Stimulated activated CD8-positive, alpha-beta memory T cell treated with anti-CD3 and anti-CD28 coated beads, Interleukin-12 subunit alpha, Interleukin-12 subunit beta, amount 100 ng/mL, for 4 hours (primary cell): ENCODE measurements at regions not wholly inside any gene's neighbourhood (a gene's known extent, or its start where the extent isn't known, plus 50 kb on each side); places are given as distances from the start of the nearest gene placed in this dataset.
"Not testable (repeated sequence)": the region's sequence is repeated elsewhere in the genome, so short reads cannot be mapped to it uniquely, and the experiment has no call there.

Experiments
- DNase-seq: peaks from one replicate; pipeline ENCODE4 v3.0.0-alpha.2; 2020; ENCODE audit warnings: low read depth

DNA sequence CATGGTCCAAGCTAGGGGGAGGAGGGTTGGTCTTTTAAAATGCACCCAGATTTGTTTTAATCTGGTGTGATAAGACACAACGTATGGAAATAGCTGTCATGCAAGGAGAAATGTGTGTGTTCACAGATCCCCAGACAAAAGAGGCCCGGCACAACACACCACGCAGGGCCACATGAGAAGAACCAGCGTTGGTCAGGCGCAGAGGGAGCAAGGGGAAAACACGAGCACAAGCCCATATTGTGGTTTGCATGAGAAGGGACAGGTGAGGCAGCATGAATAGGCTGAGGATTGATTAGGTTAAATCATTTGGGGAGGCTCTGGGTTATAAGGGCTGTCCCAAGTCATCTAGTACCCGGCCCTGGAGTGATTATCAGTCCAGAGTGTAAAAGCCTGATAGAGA, 272.5 kb upstream of the NCKAP5 start:
- DNase-seq, result no peak

DNA sequence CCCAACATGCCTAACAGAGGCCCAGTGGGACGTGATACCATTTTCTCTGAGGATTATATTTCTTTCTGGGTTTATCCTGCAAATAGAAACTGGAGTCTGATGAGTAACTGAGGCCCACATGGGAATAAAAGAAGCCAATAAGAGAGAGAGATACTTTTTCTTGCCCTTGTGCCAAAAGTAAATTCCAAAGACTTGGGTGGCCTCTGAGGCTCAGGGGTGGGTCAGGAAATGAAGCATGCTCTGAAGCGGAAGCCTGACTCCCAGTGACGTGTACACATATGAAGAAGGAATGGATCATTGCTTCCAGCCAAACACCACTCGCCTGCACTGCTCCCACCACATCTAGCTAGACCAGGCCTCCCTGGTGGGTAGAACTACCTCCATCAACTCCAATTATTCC, 273.6 kb upstream of the NCKAP5 start:
- DNase-seq, result no peak

DNA sequence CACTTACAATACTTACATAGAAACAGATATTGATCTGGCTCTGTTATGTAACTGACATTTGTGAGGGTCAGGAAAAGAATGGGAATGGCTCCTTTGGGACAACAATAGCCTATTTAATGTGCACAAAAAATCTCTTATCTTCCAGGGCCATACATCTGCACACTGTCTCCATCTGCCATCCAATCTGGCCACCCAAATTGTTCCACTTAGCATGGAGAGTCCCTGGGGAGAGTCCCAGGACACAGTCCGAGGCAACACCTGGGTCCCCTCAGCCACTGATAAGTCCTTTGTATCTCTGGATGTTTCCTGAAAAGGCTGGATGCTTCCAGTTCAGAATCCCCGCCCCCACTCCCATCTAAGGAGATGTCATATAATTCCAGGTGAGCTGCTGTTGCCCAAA, 274.2 kb upstream of the NCKAP5 start:
- no peak for DNase-seq

DNA sequence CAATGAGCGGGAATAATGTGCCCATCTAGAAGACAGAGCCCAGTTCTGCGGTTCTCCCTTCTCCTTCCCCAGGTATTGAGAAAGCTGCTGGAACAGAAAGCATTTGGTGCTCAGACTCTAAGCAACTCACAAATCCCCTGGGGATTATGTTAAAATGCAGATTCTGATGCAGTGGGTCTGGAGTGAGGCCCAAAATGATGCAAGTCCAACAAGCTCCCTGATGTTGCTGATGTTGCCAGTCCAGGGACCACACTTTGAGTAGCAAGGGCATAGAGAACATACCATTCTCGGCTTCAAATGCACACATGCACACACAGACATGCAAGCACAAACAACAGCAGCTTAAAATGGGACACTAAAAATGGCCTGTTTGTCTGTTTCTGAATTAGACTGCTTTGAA, 274.8 kb upstream of the NCKAP5 start:
- DNase-seq, result no peak

DNA sequence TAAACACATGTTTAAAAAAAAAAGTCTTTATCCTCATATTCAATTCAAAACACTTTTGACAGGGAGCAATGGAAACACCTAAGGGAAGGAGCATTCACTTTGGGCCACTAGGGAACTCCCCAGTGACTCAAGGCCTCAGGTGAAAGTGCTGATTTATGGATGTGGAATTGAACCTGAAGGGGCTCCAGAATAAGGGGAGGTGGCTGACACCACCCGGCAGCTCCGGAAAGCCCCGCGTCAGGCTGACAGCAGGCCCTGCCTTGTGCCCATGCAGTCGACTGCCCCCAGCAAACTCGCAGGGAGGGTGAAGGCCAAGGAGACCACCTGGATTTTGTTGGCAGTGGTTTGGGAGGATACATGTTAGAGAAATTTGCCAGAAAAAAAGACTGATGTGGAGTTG, 275.3 kb upstream of the NCKAP5 start:
- DNase-seq, result no peak

DNA sequence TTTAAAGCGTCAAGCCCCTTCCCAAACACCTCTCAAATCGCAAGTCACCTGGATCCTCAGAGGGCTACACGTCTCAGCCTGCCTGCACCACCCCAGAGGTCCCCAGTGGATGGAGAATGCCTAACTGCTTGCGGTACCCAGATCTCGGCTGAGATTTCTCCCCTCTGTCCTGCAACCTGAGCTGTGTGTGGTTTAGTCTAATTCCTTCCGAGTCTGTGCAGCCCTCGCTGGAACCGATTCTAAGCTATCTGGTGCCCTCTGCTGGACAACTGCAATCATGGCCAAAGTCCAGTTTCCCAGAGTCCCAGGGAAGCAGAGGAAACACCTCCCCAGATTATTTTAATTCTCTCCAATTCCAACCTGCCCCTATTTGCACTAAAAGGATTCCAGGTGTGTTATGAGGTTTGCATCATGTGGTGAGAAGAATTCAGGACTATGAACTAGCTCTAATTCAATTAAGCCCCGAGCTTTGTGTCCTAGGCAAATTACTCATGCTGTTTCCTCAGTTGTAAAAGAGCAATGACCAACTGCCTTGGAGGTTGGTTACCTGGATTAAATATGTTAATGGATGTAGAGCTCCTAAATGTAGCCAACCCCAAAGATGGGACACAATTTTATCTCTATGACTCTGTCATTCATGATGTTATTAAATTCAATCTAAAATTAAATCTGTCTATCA, 276.1 kb upstream of the NCKAP5 start:
- DNase-seq, result no peak

DNA sequence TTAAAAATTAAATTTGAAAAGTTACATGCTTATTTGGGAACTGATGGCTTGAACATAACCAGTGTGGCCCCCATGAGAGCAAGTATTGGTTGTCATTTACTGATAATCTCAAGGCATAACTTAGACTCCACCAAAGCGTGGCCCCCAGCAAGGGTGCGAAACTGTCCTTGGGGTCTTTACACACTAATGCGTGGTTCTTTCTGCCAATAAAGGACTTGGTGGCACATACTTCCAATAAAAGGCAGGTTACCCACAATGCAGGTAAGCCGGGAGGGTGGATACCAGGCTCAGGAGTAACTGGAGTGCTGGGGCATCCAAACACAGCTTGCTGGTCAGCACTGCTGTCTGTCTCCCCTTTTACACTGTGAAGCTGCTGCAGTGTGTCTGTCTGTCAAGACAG, 278.2 kb upstream of the NCKAP5 start:
- no peak for DNase-seq

DNA sequence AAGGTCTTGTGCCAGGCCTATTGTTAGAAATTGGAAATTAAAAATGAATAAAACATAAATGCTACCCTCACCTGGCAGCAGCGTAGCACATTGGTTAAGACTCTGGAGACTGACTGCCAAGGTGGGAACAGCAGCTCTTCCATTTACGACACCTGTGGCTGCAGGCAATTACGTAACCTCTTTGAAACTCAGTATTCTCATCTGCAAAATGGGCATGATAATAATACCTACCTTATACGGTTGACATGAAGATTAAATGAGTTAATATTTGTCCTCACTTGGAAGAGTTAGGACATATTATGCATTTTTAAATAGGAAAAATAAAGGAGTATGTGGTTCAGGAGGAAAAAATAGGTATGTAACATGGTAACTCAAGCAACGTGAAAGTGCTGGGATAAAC, 279.3 kb upstream of the NCKAP5 start:
- DNase-seq, result no peak

DNA sequence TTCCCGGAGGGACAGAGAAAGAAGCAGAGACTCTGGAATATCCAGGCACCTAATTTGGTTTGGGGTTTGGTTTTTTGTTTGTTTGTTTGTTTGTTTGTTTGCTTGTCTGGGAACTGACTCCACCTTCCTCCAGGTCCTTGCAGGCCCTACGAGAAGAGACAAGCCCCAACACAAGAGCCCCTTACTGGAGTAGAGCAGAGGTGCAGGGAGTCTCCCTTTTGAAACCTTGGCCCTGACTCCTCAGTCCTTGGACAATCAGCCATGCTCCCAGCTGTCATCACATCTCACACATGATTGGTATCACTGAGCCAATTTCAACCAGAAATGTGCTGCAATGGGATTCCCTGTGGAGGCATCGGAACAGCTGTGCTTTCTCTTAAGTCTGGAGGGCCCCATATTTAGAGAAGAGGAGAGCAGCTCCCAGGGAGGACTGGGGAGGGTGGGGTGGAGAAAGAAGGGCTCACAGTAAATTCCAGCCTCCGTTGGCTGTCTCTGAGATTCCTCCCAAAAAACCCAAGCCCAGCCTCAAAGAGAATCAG, 279.9 kb upstream of the NCKAP5 start:
- no peak for DNase-seq

DNA sequence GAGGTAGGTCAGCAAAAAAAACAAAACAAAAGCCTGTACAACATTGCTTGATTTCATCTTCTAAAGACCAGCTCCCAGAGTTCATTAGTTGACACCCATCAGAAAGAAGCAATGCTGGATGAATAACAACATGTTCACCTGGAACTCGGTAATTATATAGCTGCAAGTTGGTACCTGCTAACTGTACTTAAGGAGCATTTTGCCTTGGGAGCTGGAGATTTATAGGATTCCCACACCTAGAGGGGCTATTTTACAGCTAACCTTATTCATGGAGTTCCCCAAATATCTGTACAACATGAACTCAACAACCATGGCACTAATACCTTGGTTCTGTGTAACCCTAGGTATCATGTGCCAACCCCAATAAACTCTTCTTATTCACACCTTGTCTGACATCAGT, 281.1 kb upstream of the NCKAP5 start:
- no peak for DNase-seq

DNA sequence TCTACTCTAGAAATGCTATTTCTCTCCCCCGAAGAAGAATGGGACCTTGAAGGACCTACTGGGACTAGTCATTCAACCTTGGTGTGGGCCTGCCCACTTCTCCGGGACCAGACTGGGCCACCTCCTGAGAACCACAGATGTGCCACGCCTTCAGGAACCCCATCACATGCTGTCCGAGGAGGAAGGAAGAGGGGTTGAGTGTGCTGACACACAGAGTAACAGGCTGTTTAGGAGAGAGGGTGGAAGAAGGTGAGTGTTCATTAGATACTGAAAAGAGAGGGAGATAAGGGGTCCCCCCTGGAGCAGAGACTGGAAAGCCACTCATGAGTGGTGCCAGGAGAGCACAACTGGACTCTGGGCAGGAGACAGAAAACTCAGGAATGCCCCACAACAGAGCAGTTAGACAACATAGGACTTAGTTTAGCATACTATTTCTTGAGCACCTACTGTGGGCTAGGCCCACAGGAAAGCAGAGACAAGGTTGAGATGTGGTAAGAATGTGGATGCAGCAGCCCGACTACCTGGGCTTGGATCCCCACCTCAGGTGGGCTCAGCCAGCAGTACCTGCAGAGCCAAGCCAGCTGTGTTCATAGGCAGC, 286.4 kb upstream of the NCKAP5 start:
- DNase-seq, result no peak

DNA sequence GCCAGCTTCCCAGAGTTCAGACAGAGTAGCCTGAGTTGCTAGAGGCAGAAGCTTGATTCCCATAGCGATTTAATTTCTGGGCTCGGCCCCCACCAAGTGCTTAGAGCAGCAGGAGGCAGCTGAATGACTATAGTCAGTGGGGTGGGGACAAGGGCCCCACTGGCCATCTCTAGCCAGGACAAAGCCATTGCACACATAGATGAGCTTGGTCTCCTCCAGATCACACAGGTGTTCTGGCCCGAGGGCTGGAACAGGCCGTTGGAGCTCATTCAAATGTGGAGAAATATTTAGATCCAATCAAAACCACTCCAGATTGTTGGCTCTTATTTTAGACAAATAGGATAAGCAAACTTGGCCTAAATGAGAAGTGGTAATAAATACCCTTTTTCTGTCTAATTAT, 287.3 kb upstream of the NCKAP5 start:
- no peak for DNase-seq

DNA sequence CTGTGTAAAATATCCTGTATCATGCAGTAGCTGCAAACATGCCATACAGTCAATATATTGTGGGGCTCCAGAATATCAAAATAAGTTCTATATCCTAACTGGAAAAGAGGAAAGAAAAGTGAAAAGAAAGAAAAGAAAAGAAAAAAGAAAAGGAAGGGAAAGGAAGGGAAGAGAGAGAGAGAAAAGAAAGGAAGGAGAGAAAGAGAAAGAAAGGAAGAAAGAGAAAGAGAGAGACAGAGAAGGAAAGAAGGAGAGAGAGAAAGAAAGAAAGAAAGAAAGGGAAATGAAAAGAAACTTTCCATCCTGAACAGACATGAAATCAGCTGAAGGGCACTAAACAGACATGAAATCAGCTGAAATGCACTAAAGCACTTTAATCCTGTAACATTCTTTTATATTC, 288.4 kb upstream of the NCKAP5 start:
- DNase-seq, result no peak

DNA sequence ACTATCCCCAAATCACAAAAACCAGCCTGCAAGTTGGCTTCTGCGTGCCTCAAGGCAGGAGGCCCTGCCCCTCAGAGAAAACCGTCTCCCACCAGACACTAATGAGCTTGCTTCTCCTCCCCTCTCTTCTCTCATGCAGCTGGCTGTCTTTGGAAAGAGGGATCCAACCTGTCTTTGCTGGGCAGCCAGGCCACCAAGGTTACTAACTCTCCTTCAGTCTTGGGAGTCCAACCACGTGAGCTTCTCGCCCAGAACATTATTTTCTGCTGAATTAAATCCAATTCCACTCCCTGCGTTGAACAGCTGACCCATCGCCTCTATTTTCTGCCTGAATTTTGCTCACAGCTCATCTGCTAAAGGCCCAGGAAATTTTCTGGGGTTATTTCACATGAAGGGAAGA, 291.3 kb upstream of the NCKAP5 start:
- no peak for DNase-seq

DNA sequence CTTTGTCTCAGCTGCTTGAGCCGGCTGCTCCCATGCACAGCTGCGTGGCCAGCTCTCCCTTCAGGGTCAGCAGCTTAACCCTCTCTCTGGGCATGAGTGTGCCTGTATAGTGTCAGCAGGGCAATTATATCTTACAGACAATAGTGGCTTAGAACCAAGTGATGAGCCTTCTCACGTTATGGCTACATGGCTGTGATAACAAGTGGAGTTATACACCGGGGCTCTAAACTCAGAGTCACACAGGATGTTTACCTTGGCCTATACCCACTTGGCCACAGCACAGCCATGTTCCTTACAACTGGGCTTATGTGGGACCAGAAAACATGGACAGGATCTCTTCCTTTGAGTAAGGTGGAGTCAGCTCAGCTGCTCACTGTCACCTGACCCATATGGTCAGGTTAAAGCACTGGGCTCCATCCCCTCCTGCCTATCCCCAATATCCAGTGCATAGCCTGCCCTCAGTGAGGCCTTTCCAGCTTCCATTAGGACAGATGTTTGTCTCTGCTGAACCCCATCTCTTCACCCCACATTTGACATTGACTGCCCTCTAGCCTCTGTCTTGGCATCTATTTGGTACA, 294.2 kb upstream of the NCKAP5 start:
- DNase-seq, result no peak

DNA sequence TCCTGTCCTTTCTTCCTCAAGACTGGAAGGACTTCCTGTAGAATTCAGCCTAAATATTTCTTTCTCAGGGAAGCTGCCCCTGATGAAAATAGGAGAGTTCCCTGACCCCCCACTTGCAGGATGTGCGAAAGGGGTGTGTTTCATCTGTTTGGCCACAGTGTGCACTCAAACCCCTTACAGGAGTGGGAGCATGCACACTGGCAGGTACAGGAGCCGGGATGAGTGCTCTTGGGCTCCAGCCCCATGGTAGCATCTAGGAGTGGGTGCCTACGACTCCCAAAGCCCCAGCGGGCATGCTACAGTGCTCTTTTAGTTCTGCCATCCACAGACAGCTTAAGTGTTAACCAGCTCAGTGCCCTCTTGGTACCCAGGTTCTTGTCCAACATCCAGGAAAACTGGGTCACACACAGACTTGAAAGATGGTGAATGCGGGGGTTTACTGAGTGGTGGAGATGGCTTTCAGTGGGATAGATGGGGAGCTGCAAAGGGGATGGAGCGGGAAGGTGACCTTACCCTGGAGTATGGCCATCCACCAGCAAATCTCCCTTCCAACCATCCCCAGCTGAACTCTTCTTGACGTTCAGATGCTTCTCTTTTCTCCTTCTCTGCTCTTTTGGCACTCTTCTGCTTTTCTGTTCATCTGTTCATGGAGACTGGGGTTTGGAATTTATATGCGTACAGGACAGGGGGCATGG, 295.0 kb upstream of the NCKAP5 start:
- no peak for DNase-seq

DNA sequence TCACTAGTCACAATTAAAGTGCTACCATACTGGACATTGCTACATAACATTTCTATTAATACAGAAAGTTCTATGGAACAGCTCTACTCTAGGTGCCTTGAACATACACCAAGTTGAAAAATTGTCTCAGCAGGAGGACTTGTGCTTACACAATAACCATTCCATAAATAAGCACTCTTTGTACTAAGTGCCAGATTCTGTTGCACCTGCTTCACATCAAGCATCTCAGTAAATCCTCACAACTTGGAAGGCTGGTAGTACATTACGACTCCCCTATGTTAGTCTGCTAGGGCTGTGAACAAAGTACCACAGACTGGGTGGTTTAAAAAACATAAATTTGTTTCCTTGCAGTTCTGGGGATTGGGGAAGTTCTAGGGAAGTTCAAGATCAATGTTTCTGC, 296.9 kb upstream of the NCKAP5 start:
- no peak for DNase-seq

DNA sequence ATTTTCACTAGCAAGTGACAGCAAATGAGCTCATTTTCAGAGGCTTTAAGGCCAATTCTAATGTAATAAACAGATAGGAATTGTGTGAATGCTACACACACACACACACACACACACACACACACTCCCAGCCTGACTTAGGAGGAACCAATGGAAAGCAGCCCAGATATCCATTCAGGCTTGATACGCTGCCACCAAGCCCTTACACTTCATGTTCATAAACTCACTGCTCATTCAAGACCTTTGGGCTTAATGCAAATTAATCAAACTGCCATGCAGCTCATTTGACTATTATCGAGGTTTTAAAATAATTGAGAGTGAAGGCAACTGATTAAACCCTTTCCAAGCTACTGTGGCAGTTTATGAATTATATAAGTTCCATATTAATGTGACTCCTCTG, 298.9 kb upstream of the NCKAP5 start:
- no peak for DNase-seq

DNA sequence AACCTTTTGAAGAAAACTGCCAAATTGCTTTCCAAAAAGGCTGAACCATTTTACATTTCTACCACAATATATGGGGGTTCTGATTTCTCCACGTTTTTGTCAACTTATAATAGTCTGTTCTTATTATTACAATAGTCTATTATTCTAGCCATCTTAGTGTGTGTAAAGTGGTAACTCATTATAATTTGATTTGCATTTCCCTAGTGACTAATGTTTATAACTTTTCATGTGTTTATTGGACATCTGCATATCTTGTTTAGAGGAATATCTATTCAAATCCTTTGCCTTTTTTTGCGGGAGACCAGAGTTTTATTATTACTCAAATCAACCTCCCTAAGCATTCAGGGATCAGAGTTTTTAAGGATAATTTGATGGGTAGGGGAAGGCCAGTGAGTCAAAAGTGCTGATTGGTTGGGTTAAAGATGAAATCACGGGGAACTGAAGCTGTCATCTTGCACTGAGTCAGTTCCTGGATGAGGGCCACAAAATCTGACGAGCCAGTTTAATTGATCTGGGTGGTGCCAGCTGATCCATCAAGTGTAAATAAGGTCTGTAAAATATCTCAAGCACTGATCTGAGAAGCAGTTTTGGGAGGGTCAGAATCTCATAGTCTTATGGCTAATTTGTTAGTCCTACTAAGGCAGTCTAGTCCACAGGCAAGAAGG, 303.4 kb upstream of the NCKAP5 start:
- DNase-seq, result no peak

DNA sequence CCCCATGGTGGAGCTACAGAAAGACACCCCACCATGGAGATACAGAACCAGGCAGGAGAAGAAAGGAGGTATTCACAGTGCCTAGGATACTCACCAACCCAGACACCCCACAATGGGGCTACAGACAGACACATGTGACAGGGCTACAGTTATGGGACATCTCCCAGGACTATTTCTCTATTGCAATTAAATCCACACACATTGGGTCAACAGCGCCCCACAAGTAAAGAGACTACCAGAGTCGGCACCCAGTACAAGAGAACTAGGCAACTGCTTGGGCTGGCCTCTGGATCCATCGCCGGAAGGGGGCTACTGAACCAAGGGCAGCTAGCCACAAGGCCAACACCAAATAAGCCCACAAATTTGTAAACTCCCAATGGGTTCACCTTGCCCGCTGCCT, 310.1 kb upstream of the NCKAP5 start:
- DNase-seq, result no peak

DNA sequence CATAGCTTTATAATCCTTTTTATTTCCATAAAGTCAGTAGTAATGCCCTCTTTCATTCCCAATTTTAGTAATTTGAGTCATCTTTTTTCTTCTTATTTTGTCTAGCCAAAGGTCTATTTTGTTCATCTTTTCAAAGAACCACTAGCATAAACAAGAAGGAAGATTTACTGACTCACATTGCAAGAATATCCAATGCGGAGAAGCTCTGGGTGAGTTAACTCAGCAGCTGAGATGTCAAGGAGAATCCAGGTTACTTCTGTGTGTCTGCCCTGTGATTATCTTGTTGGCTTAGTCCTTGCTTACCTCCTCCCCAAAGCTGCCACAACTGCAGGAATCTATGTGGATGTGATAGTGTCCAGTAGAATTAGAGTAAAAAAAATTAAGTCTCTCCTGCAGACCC, 311.4 kb upstream of the NCKAP5 start:
- no peak for DNase-seq

DNA sequence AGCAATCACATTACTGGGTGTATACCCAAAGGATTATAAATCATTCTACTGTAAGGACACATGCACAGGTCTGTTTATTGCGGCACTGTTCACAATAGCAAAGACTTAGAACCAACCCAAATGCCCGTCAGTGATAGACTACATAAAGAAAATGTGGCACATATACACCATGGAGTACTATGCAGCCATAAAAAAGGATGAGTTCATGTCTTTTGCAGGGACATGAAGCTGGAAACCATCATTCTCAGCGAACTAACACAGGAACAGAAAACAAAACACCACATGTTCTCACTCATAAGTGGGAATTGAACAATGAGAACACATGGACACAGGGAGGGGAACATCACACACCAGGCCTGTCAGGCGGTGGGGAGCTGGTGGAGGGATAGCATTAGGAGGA, 313.9 kb upstream of the NCKAP5 start:
- DNase-seq, result not testable (repeated sequence)
